ENCODE measurements at regions not wholly inside any gene's neighbourhood (a gene's known extent, or its start where the extent isn't known, plus 50 kb on each side); places are given as distances from the start of the nearest gene placed in this dataset.

GRCh38 chr15:101565377-101565776 is 75.9 kb upstream of the PCSK6 start:
- Histone ChIP-seq H3K9ac (ENCODE audit: low read length in 3 of 3) (no peak overlapping the region), H3K4me1 (ENCODE audit: control insufficient read depth in 2 of 3, insufficient read depth in 2 of 3, low read depth in 1 of 3, low read length in 3 of 3) (no peaks in the 10 kb centered on the region), H3K4me3 (ENCODE audit: low read length in 3 of 3) (no peak overlapping the region), H3K36me3 (ENCODE audit: control insufficient read depth in 2 of 3, insufficient read depth in 3 of 3, low read length in 3 of 3) (no peaks in the 10 kb centered on the region), H3K9me3 (ENCODE audit: control insufficient read depth in 2 of 3, insufficient read depth in 1 of 3, low read length in 3 of 3) (no peaks in the 10 kb centered on the region), H3K27me3 (ENCODE audit: control insufficient read depth, insufficient read depth, low read length) (no peaks in the 10 kb centered on the region), H3K27ac (ENCODE audit: low read depth in 2 of 2, low read length in 2 of 2) (no peak overlapping the region)
- TF ChIP-seq CTCF (IDR thresholded peaks at IDR 0.05; ENCODE audit: borderline replicate concordance, extremely low read depth, insufficient read depth): no peak
- DNase-seq (no peak), FAIRE-seq (no peak)
- intact Hi-C loops (cut with DNase I): no loop called here

GRCh38 chr15:101563176-101563796 is 73.8 kb upstream of the PCSK6 start:
- no peaks in the 10 kb centered on the region for H3K4me1 ChIP-seq (ENCODE audit: control insufficient read depth in 2 of 3, insufficient read depth in 2 of 3, low read depth in 1 of 3, low read length in 3 of 3)
- no peaks in the 10 kb centered on the region for H3K27me3 ChIP-seq (ENCODE audit: control insufficient read depth, insufficient read depth, low read length)
- no peak for FAIRE-seq

GRCh38 chr15:101562428-101563059 is 73.0 kb upstream of the PCSK6 start:
- Histone ChIP-seq H3K9me3 (ENCODE audit: control insufficient read depth in 2 of 3, insufficient read depth in 1 of 3, low read length in 3 of 3) (no peaks in the 10 kb centered on the region), H3K4me1 (ENCODE audit: control insufficient read depth in 2 of 3, insufficient read depth in 2 of 3, low read depth in 1 of 3, low read length in 3 of 3) (no peaks in the 10 kb centered on the region), H3K27ac (ENCODE audit: low read depth in 2 of 2, low read length in 2 of 2) (no peak overlapping the region), H3K27me3 (ENCODE audit: control insufficient read depth, insufficient read depth, low read length) (no peaks in the 10 kb centered on the region), H3K9ac (ENCODE audit: low read length in 3 of 3) (no peak overlapping the region), H3K36me3 (ENCODE audit: control insufficient read depth in 2 of 3, insufficient read depth in 3 of 3, low read length in 3 of 3) (no peaks in the 10 kb centered on the region), H3K4me3 (ENCODE audit: low read length in 3 of 3) (no peak overlapping the region)
- intact Hi-C loops (cut with DNase I): no loop called here
- DNase-seq (no peak), FAIRE-seq (no peak)
- TF ChIP-seq CTCF (IDR thresholded peaks at IDR 0.05; ENCODE audit: borderline replicate concordance, extremely low read depth, insufficient read depth): no peak

More at GRCh38 chr15:101563176-101563796, 73.8 kb upstream of the PCSK6 start:
- Histone ChIP-seq H3K27ac (ENCODE audit: low read depth in 2 of 2, low read length in 2 of 2) (no peak overlapping the region), H3K4me3 (ENCODE audit: low read length in 3 of 3) (no peak overlapping the region), H3K9ac (ENCODE audit: low read length in 3 of 3) (no peak overlapping the region), H3K9me3 (ENCODE audit: control insufficient read depth in 2 of 3, insufficient read depth in 1 of 3, low read length in 3 of 3) (no peaks in the 10 kb centered on the region), H3K36me3 (ENCODE audit: control insufficient read depth in 2 of 3, insufficient read depth in 3 of 3, low read length in 3 of 3) (no peaks in the 10 kb centered on the region)
- no peak for DNase-seq
- intact Hi-C loops (cut with DNase I): no loop called here
- TF ChIP-seq CTCF (IDR thresholded peaks at IDR 0.05; ENCODE audit: borderline replicate concordance, extremely low read depth, insufficient read depth): no peak

All from kidney (tissue), 13 donors.